ENCODE measurements at regions not wholly inside any gene's neighbourhood (a gene's known extent, or its start where the extent isn't known, plus 50 kb on each side); places are given as distances from the start of the nearest gene placed in this dataset.

- Histone ChIP-seq H4K20me1 (ENCODE audit: insufficient read depth, low read length, poor library complexity, severe bottlenecking) (no peaks in the 10 kb centered on the region), H3K9me2 (replicated peaks; ENCODE audit: low read depth, low read length) (no peaks in the 10 kb centered on the region), H2AFZ (ENCODE audit: low read length) (no peak overlapping the region), H3F3A (ENCODE audit: low read depth) (no peaks in the 10 kb centered on the region), H3K27me3 (ENCODE audit: insufficient read depth, low read length, poor library complexity, severe bottlenecking) (no peaks in the 10 kb centered on the region), H3K9ac (ENCODE audit: low read depth, low read length, poor library complexity, severe bottlenecking) (no peak overlapping the region), H3K4me2 (ENCODE audit: low read depth, low read length, poor library complexity, severe bottlenecking) (no peak overlapping the region), H3K36me3 (ENCODE audit: insufficient read depth, low read length) (no peaks in the 10 kb centered on the region), H3K4me3 (ENCODE audit: low read length, poor library complexity, severe bottlenecking) (no peak overlapping the region), H3K79me2 (ENCODE audit: insufficient read depth, low read length) (no peaks in the 10 kb centered on the region), H3K9me3 (ENCODE audit: insufficient read depth, low read depth, low read length) (peaks cover 6% of the 10 kb centered on the region; the same call in 1 of the 2 replicates), H3K4me1 (ENCODE audit: insufficient read depth, low read length, poor library complexity, severe bottlenecking) (no peaks in the 10 kb centered on the region)
- no peak for TF ChIP-seq CTCF (conservative IDR thresholded peaks at IDR 0.05; ENCODE audit: low read length)
- no peak for TF ChIP-seq EZH2phosphoT487 (IDR thresholded peaks at IDR 0.05; ENCODE audit: borderline replicate concordance)
Observed at GRCh38 chr11:69992026-69992425, 86.1 kb upstream of the ANO1 start.

GRCh38 chr11:69992943-69993694 lies 85.0 kb upstream of the ANO1 start:
- no peak overlapping the region for H3K9ac ChIP-seq (ENCODE audit: low read depth, low read length, poor library complexity, severe bottlenecking)
- H3K4me3 ChIP-seq (ENCODE audit: low read length, poor library complexity, severe bottlenecking) = no peak overlapping the region
- no peaks in the 10 kb centered on the region for H3K27me3 ChIP-seq (ENCODE audit: insufficient read depth, low read length, poor library complexity, severe bottlenecking)
- H3K36me3 ChIP-seq (ENCODE audit: insufficient read depth, low read length) = no peaks in the 10 kb centered on the region
- no peaks in the 10 kb centered on the region for H3K79me2 ChIP-seq (ENCODE audit: insufficient read depth, low read length)
- TF ChIP-seq EZH2phosphoT487 (IDR thresholded peaks at IDR 0.05; ENCODE audit: borderline replicate concordance) (no peak), CTCF (conservative IDR thresholded peaks at IDR 0.05; ENCODE audit: low read length) (no peak)
- no peaks in the 10 kb centered on the region for H3K9me2 ChIP-seq (replicated peaks; ENCODE audit: low read depth, low read length)
- H3F3A ChIP-seq (ENCODE audit: low read depth) = no peaks in the 10 kb centered on the region
- H3K4me2 ChIP-seq (ENCODE audit: low read depth, low read length, poor library complexity, severe bottlenecking) = no peak overlapping the region
- H3K4me1 ChIP-seq (ENCODE audit: insufficient read depth, low read length, poor library complexity, severe bottlenecking) = no peaks in the 10 kb centered on the region
- no peak overlapping the region for H2AFZ ChIP-seq (ENCODE audit: low read length)
- H4K20me1 ChIP-seq (ENCODE audit: insufficient read depth, low read length, poor library complexity, severe bottlenecking) = no peaks in the 10 kb centered on the region
- peaks cover 6% of the 10 kb centered on the region; the same call in 1 of the 2 replicates for H3K9me3 ChIP-seq (ENCODE audit: insufficient read depth, low read depth, low read length)

- Histone ChIP-seq H3K4me2 (ENCODE audit: low read depth, low read length, poor library complexity, severe bottlenecking) (no peak overlapping the region), H3K9me2 (replicated peaks; ENCODE audit: low read depth, low read length) (no peaks in the 10 kb centered on the region), H3K4me1 (ENCODE audit: insufficient read depth, low read length, poor library complexity, severe bottlenecking) (peaks cover 8% of the 10 kb centered on the region), H3K79me2 (ENCODE audit: insufficient read depth, low read length) (no peaks in the 10 kb centered on the region), H3K36me3 (ENCODE audit: insufficient read depth, low read length) (no peaks in the 10 kb centered on the region), H3K9me3 (ENCODE audit: insufficient read depth, low read depth, low read length) (peaks cover 6% of the 10 kb centered on the region; the same call in 1 of the 2 replicates), H3K4me3 (ENCODE audit: low read length, poor library complexity, severe bottlenecking) (no peak overlapping the region), H3K27me3 (ENCODE audit: insufficient read depth, low read length, poor library complexity, severe bottlenecking) (no peaks in the 10 kb centered on the region), H4K20me1 (ENCODE audit: insufficient read depth, low read length, poor library complexity, severe bottlenecking) (no peaks in the 10 kb centered on the region), H3F3A (ENCODE audit: low read depth) (no peaks in the 10 kb centered on the region), H2AFZ (ENCODE audit: low read length) (no peak overlapping the region), H3K9ac (ENCODE audit: low read depth, low read length, poor library complexity, severe bottlenecking) (no peak overlapping the region)
- no peak for TF ChIP-seq EZH2phosphoT487 (IDR thresholded peaks at IDR 0.05; ENCODE audit: borderline replicate concordance)
- no peak for TF ChIP-seq CTCF (conservative IDR thresholded peaks at IDR 0.05; ENCODE audit: low read length)
Observed at GRCh38 chr11:69994810-69995209, 83.3 kb upstream of the ANO1 start.
